ENCODE measurements at regions not wholly inside any gene's neighbourhood (a gene's known extent, or its start where the extent isn't known, plus 50 kb on each side); places are given as distances from the start of the nearest gene placed in this dataset.

DNA sequence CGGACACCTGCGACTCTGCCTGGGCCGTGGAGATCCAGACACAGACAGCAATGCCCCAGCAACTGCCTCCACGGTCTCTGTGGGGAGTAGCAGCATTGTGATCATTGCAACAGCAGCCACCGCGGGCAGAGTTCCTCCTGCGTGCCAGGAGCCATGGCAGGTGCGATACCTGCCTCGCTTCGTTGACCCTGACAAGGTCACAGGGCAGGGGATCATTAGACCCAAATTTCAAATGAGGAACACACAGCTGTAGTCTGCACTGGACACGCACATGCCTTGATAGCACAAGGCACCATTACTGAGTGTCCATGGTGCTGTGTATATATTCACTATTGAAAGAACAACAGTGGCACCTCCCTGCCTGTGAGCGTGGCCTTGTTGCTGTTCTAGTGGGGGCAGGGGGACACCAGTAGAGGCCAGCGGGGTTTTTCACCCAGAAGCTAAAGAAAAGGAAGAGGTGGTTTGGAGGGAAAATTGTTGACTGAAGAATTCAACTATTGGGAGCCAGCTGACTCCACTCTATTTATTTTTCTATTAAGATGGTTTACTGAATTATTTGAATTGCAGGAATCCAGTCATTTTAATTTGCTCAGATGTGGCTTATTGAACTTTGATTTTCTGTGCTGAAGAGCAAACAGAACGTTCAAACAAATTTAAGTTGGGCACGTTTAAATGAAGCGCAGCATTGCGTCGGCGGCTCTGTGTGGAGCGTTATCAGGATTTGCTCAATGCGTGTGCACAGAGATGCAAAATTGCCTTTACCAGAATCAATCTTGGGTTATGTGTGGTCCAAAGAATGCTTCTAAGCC is 60.2 kb upstream of the RPS6KA2 start:
- ChIA-PET POLR2A (no interaction called here), CTCF (no interaction called here)
- Mint-ChIP-seq H3K4me1 (peaks cover 4% of the 10 kb centered on the region), H3K27me3 (peaks cover 29% of the 10 kb centered on the region), H3K9me3 (ENCODE audit: insufficient read depth) (no peaks in the 10 kb centered on the region), H3K4me3 (no peak overlapping the region), H3K27ac (peak overlapping the region; percentile 4)
- peaks cover 0 to 17% (median 2%) of the 10 kb centered on the region in 4 experiments for H3K27me3 ChIP-seq (replicated peaks in 1 of 4; ENCODE audit: control extremely low read depth in 1 of 4, control insufficient read depth in 3 of 4, insufficient read depth in 4 of 4, low read length in 3 of 4)
- DNase-seq (no peak), ATAC-seq (ENCODE audit: low read depth) (no peak)
- no peaks in the 10 kb centered on the region for H3K36me3 ChIP-seq (replicated peaks in 1 of 2; ENCODE audit: control extremely low read depth in 1 of 2, control insufficient read depth in 1 of 2, extremely low read depth in 1 of 2, insufficient read depth in 2 of 2, low read length in 1 of 2)
- H3K27ac ChIP-seq (ENCODE audit: low read length in 2 of 2), result no peak overlapping the region
- H3K4me3 ChIP-seq (ENCODE audit: control extremely low read depth in 1 of 5, extremely low read depth in 1 of 5, insufficient read depth in 1 of 5, low read depth in 2 of 5, low read length in 4 of 5), result no peak overlapping the region
- H4K20me1 ChIP-seq (ENCODE audit: control insufficient read depth, insufficient read depth, low read length, poor library complexity, severe bottlenecking), result no peaks in the 10 kb centered on the region
- no peaks in the 10 kb centered on the region for H3K9me3 ChIP-seq (ENCODE audit: control extremely low read depth in 1 of 3, control insufficient read depth in 2 of 3, insufficient read depth in 1 of 3, low read length in 2 of 3)
- H3K4me1 ChIP-seq (ENCODE audit: control insufficient read depth in 2 of 2, insufficient read depth in 2 of 2, low read length in 2 of 2), result peaks cover 0 to 6% of the 10 kb centered on the region in 2 donors
- no peak overlapping the region for H2AFZ ChIP-seq (ENCODE audit: insufficient read depth, low read depth, low read length, poor library complexity, severe bottlenecking)
- intact Hi-C loops (cut with micrococcal nuclease), result no loop called here
- 89% methylated on average over 20 of the region's 21 CpGs for WGBS (ENCODE audit: insufficient coverage)
- H3K9ac ChIP-seq (ENCODE audit: low read length), result no peak overlapping the region
- no peaks in the 10 kb centered on the region for H3K79me2 ChIP-seq (ENCODE audit: control insufficient read depth, insufficient read depth, low read length)
- TF ChIP-seq EZH2 (IDR thresholded peaks at IDR 0.05; ENCODE audit: borderline replicate concordance, insufficient read depth, low read depth, low read length, poor library complexity, severe bottlenecking), result no peak
- TF ChIP-seq, protein P1, sequence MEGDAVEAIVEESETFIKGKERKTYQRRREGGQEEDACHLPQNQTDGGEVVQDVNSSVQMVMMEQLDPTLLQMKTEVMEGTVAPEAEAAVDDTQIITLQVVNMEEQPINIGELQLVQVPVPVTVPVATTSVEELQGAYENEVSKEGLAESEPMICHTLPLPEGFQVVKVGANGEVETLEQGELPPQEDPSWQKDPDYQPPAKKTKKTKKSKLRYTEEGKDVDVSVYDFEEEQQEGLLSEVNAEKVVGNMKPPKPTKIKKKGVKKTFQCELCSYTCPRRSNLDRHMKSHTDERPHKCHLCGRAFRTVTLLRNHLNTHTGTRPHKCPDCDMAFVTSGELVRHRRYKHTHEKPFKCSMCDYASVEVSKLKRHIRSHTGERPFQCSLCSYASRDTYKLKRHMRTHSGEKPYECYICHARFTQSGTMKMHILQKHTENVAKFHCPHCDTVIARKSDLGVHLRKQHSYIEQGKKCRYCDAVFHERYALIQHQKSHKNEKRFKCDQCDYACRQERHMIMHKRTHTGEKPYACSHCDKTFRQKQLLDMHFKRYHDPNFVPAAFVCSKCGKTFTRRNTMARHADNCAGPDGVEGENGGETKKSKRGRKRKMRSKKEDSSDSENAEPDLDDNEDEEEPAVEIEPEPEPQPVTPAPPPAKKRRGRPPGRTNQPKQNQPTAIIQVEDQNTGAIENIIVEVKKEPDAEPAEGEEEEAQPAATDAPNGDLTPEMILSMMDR (IDR thresholded peaks at IDR 0.05), result no peak
- no peak overlapping the region for H3K4me2 ChIP-seq (replicated peaks; ENCODE audit: low read depth, low read length, poor library complexity, severe bottlenecking)

DNA sequence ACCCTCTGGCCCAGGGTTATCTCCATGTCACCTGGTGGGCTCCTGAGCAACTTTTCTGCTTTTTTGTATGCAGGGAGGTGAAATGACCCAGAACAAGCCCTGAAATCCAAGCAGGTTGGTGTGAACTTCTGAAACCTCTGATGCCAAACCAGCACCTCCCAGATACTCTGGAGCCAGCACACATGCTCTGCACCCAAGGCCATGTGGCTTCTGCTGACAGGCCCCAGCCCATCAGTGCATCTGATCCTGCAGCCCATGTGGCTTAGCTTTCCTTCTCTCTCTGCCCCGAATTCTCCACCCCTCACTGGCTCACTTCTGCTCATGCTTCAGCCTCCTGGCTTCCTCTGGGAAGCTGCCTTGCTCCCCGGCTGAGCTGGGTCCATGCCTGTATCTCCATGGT is 59.3 kb upstream of the RPS6KA2 start:
- Histone ChIP-seq H3K4me3 (ENCODE audit: control extremely low read depth in 1 of 5, extremely low read depth in 1 of 5, insufficient read depth in 1 of 5, low read depth in 2 of 5, low read length in 4 of 5) (no peak overlapping the region), H3K9ac (ENCODE audit: low read length) (no peak overlapping the region), H3K4me2 (replicated peaks; ENCODE audit: low read depth, low read length, poor library complexity, severe bottlenecking) (no peak overlapping the region), H3K36me3 (replicated peaks in 1 of 2; ENCODE audit: control extremely low read depth in 1 of 2, control insufficient read depth in 1 of 2, extremely low read depth in 1 of 2, insufficient read depth in 2 of 2, low read length in 1 of 2) (no peaks in the 10 kb centered on the region), H3K27me3 (replicated peaks in 1 of 4; ENCODE audit: control extremely low read depth in 1 of 4, control insufficient read depth in 3 of 4, insufficient read depth in 4 of 4, low read length in 3 of 4) (peaks cover 0 to 17% (median 2%) of the 10 kb centered on the region in 4 experiments), H3K79me2 (ENCODE audit: control insufficient read depth, insufficient read depth, low read length) (no peaks in the 10 kb centered on the region), H3K9me3 (ENCODE audit: control extremely low read depth in 1 of 3, control insufficient read depth in 2 of 3, insufficient read depth in 1 of 3, low read length in 2 of 3) (no peaks in the 10 kb centered on the region), H2AFZ (ENCODE audit: insufficient read depth, low read depth, low read length, poor library complexity, severe bottlenecking) (no peak overlapping the region), H4K20me1 (ENCODE audit: control insufficient read depth, insufficient read depth, low read length, poor library complexity, severe bottlenecking) (no peaks in the 10 kb centered on the region), H3K27ac (ENCODE audit: low read length in 2 of 2) (no peak overlapping the region), H3K4me1 (ENCODE audit: control insufficient read depth in 2 of 2, insufficient read depth in 2 of 2, low read length in 2 of 2) (peaks cover 0 to 6% of the 10 kb centered on the region in 2 donors)
- no peak overlapping the region for H3K4me3 Mint-ChIP-seq
- ChIA-PET POLR2A (no interaction called here), CTCF (no interaction called here)
- H3K27me3 Mint-ChIP-seq, result peaks cover 26% of the 10 kb centered on the region
- H3K4me1 Mint-ChIP-seq, result peaks cover 4% of the 10 kb centered on the region
- intact Hi-C loops (cut with micrococcal nuclease), result no loop called here
- H3K9me3 Mint-ChIP-seq (ENCODE audit: insufficient read depth), result no peaks in the 10 kb centered on the region
- no peak for ATAC-seq (ENCODE audit: low read depth)
- no peak overlapping the region for H3K27ac Mint-ChIP-seq
- DNase-seq, result no peak
- 82% methylated on average over 2 of the region's 2 CpGs for WGBS (ENCODE audit: insufficient coverage)
- TF ChIP-seq, protein P1 (IDR thresholded peaks at IDR 0.05), result no peak
- TF ChIP-seq EZH2 (IDR thresholded peaks at IDR 0.05; ENCODE audit: borderline replicate concordance, insufficient read depth, low read depth, low read length, poor library complexity, severe bottlenecking), result no peak

All from B cell (primary cell).